Upper lobe of left lung (tissue), 4 donors: ENCODE measurements at regions not wholly inside any gene's neighbourhood (a gene's known extent, or its start where the extent isn't known, plus 50 kb on each side); places are given as distances from the start of the nearest gene placed in this dataset.

Experiments
- CTCF ChIP-seq, 6 experiments: fragments of 450-650 bp in 4 of 6; fragments of 200-600 bp in 2 of 6; sonication (generic) in 2 of 6; IDR thresholded peaks; one replicate each; pipeline ENCODE4 v1.5.1; 2016 to 2019; ENCODE audit warnings: antibody characterized with exemption in 6 of 6
- EP300 ChIP-seq, 4 donors: sonication (generic); formaldehyde crosslinking; IDR thresholded peaks; one replicate each; pipeline ENCODE4 v1.5.1; 2017; ENCODE audit warnings: antibody characterized with exemption in 4 of 4, control low read depth in 2 of 4
- POLR2AphosphoS5 ChIP-seq, 2 donors: sonication (generic); formaldehyde crosslinking; IDR thresholded peaks; one replicate each; pipeline ENCODE4 v1.5.1; 2017; ENCODE audit warnings: antibody characterized with exemption in 2 of 2

DNA sequence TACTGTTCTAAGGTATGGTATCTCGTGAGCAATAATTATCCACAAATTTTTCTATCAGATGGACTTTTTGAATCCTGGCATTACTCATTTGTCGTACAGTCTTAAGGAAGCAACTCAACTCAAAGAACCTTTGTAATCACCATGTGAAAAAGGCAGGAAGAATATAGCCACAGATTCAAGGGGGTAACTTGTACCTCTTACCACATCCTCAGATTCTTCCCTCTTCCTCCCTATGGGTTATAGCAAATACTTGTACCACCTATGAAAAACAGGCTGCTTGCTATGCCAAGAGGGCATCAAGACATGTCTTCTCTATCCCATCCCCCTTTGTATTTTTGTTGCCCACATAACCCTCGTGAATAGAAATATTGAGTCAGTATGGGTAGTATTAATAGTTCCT lies 616.6 kb upstream of the USP24 start:
- TF ChIP-seq EP300 (IDR thresholded peaks at IDR 0.05): no peak
- TF ChIP-seq CTCF (IDR thresholded peaks at IDR 0.05): no peak
- TF ChIP-seq POLR2AphosphoS5 (IDR thresholded peaks at IDR 0.05): no peak
